Osteoblast (primary cell): ENCODE measurements at regions not wholly inside any gene's neighbourhood (a gene's known extent, or its start where the extent isn't known, plus 50 kb on each side); places are given as distances from the start of the nearest gene placed in this dataset.

Source experiments
- DNase-seq: peaks from one replicate; pipeline ENCODE4 v3.0.0; 2011; ENCODE audit warnings: low spot score, mixed read lengths; ENCODE audit not compliant: insufficient read length; ENCODE audit errors: missing footprints
- H2AFZ ChIP-seq: 2 replicates; pipeline ENCODE4 v1.6.0; 2011; ENCODE audit warnings: mild to moderate bottlenecking, low read length
- H3K27ac ChIP-seq: 2 replicates; pipeline ENCODE4 v1.5.1; 2011; ENCODE audit warnings: mild to moderate bottlenecking, low read depth, low read length, moderate library complexity
- H3K27me3 ChIP-seq: 2 replicates; pipeline ENCODE4 v1.6.0; 2012; ENCODE audit warnings: mild to moderate bottlenecking, control low read depth, inconsistent platforms, low read length, moderate library complexity; ENCODE audit not compliant: insufficient read depth
- H3K36me3 ChIP-seq: 2 replicates; pipeline ENCODE4 v1.5.1; 2011; ENCODE audit warnings: mild to moderate bottlenecking, low read length, control low read depth, moderate library complexity; ENCODE audit not compliant: insufficient read depth
- H3K4me1 ChIP-seq: 2 replicates; pipeline ENCODE4 v1.5.1; 2011; ENCODE audit warnings: mild to moderate bottlenecking, low read length, control low read depth, moderate library complexity; ENCODE audit not compliant: insufficient read depth
- H3K4me2 ChIP-seq: 2 replicates; pipeline ENCODE4 v1.6.0; 2011; ENCODE audit warnings: mild to moderate bottlenecking, low read length; ENCODE audit not compliant: insufficient read depth
- H3K4me3 ChIP-seq: fragments of 200-600 bp; sonication (generic); 3 replicates; pipeline ENCODE4 v1.5.1; 2012; ENCODE audit warnings: mild to moderate bottlenecking, low read length, inconsistent platforms; ENCODE audit not compliant: insufficient read depth
- H3K79me2 ChIP-seq: 2 replicates; pipeline ENCODE4 v1.6.0; 2012; ENCODE audit warnings: mild to moderate bottlenecking, low read length, control low read depth, inconsistent platforms; ENCODE audit not compliant: insufficient read depth
- H3K9me3 ChIP-seq: 2 replicates; pipeline ENCODE4 v1.5.1; 2011; ENCODE audit warnings: low read depth, low read length, control low read depth
- H4K20me1 ChIP-seq: 2 replicates; pipeline ENCODE4 v1.6.0; 2012; ENCODE audit warnings: mild to moderate bottlenecking, low read length, control low read depth; ENCODE audit not compliant: insufficient read depth
- TF ChIP-seq, protein P1 (sequence below): IDR thresholded peaks from 2 replicates; pipeline ENCODE4 v1.5.1; 2011; ENCODE audit warnings: mild to moderate bottlenecking, low read depth, low read length, moderate library complexity; ENCODE audit errors: extremely low read depth

DNA sequence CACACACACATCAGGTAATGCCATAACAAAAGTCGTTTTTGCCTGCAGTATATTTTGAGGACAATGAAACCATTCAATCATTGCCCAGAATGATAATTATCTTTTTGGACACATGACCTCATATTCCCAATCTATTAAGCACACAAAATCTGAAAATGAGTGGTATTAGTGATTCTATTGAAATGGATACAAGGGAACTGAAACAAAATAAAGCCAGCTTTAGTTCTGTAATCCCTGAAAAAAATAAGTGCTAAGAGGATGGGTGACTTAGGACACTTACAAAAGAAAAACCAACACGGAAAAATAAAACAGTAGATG lies 128.3 kb upstream of the MAF start:
- no peaks in the 10 kb centered on the region for H3K9me3 ChIP-seq
- TF ChIP-seq, protein P1, sequence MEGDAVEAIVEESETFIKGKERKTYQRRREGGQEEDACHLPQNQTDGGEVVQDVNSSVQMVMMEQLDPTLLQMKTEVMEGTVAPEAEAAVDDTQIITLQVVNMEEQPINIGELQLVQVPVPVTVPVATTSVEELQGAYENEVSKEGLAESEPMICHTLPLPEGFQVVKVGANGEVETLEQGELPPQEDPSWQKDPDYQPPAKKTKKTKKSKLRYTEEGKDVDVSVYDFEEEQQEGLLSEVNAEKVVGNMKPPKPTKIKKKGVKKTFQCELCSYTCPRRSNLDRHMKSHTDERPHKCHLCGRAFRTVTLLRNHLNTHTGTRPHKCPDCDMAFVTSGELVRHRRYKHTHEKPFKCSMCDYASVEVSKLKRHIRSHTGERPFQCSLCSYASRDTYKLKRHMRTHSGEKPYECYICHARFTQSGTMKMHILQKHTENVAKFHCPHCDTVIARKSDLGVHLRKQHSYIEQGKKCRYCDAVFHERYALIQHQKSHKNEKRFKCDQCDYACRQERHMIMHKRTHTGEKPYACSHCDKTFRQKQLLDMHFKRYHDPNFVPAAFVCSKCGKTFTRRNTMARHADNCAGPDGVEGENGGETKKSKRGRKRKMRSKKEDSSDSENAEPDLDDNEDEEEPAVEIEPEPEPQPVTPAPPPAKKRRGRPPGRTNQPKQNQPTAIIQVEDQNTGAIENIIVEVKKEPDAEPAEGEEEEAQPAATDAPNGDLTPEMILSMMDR = no peak

DNA sequence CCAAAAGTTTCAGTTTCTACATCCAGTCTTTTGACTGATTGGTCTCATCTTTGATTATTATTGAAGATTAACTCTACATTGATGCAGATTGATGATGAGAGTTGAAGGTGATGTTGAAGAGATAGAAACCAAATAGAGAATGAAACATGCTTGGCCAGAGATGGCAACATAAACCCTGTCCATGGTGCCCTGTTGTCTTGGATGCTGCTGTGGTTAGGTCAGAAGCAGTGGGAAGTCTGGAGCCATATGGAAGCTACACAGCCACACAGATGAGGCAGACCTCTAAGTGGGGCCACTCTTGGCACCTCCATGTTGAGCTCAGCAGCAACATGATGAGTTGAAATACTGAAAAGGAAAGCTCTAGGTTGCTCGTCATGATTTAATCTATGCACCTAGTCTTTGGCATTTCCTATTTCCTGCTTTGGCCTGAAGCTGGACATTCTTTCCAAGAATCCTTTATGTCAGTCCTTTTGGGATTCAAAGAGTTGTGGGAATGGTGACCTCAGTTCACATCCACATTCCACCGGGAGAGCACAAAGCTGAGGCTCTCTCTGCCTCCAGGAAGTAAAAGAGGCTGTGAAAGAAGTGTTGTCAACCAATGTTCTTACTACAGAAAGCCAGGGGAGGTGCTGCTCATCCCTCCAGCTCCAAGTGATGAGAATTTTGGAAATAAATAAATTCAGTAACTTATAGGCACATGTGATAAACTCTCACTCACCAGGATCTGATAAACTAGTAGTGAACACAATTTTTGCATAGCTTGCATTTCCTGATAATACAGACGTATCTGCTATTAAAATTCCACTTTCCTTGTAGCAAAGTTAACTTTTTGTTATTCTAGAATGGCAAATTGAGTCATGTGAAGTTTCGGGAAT lies 127.7 kb upstream of the MAF start:
- no peak overlapping the region for H3K4me3 ChIP-seq
- no peak overlapping the region for H3K27ac ChIP-seq
- H3K27me3 ChIP-seq = peaks cover 3% of the 10 kb centered on the region
- no peak for DNase-seq
- TF ChIP-seq, protein P1 = no peak
- H3K9me3 ChIP-seq = no peaks in the 10 kb centered on the region
- H3K4me1 ChIP-seq = no peaks in the 10 kb centered on the region
- no peak overlapping the region for H2AFZ ChIP-seq
- no peaks in the 10 kb centered on the region for H3K79me2 ChIP-seq
- H4K20me1 ChIP-seq = no peaks in the 10 kb centered on the region
- H3K36me3 ChIP-seq = no peaks in the 10 kb centered on the region
- no peak overlapping the region for H3K4me2 ChIP-seq

More for the DNA sequence above, 128.3 kb upstream of the MAF start:
- H3K4me2 ChIP-seq = no peak overlapping the region
- no peaks in the 10 kb centered on the region for H3K79me2 ChIP-seq
- peaks cover 3% of the 10 kb centered on the region for H3K27me3 ChIP-seq
- no peak overlapping the region for H2AFZ ChIP-seq
- no peak overlapping the region for H3K27ac ChIP-seq
- H3K4me1 ChIP-seq = no peaks in the 10 kb centered on the region
- H4K20me1 ChIP-seq = no peaks in the 10 kb centered on the region
- H3K4me3 ChIP-seq = no peak overlapping the region
- no peaks in the 10 kb centered on the region for H3K36me3 ChIP-seq
- DNase-seq = no peak

DNA sequence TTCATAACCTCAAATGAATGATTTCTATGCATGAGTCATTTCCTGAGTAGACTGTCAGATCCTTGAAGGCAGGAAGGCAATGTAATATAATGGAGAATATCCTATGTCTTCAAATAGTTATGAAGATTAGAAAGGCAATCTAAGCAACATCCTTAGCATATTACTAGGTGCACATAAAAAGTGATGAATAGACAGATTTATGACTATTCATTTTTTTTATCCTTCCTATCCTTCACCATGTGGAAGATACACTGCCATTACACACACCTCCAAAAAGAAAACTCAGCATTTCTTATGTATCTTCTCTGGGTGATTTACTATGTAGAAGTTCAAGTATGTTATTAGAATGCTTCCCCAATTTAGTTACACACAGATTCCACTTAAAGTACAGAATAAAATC lies 126.4 kb upstream of the MAF start:
- Histone ChIP-seq H3K27ac (no peak overlapping the region), H3K79me2 (no peaks in the 10 kb centered on the region), H3K36me3 (no peaks in the 10 kb centered on the region), H4K20me1 (no peaks in the 10 kb centered on the region), H2AFZ (no peak overlapping the region), H3K4me2 (no peak overlapping the region), H3K27me3 (no peaks in the 10 kb centered on the region), H3K9me3 (no peaks in the 10 kb centered on the region), H3K4me1 (no peaks in the 10 kb centered on the region), H3K4me3 (no peak overlapping the region)
- DNase-seq = no peak
- TF ChIP-seq, protein P1 = no peak

DNA sequence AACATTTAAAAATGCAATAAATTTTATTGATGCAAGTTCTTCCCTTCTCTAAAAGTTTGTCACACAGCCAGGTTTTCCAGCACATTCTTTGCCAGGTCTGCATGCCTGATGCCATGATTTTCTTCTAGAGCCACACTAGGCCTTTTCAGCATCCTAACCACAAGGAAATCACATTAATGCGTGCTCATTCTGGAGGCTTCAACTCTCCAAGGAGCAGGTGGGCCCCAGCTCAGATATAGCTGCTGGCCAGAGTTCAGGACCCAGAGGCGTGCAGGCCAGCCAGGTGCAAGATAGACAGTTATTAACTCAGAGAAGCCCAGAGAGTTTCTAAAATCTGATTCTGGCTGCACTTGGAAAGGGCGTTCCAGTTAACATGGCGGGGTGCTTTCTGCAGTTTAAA lies 124.5 kb upstream of the MAF start:
- Histone ChIP-seq H3K79me2 (no peaks in the 10 kb centered on the region), H3K9me3 (no peaks in the 10 kb centered on the region), H3K27ac (no peak overlapping the region), H3K4me3 (no peak overlapping the region), H2AFZ (no peak overlapping the region), H3K4me1 (no peaks in the 10 kb centered on the region), H3K27me3 (peaks cover 3% of the 10 kb centered on the region), H4K20me1 (no peaks in the 10 kb centered on the region), H3K4me2 (no peak overlapping the region), H3K36me3 (no peaks in the 10 kb centered on the region)
- DNase-seq = no peak
- TF ChIP-seq, protein P1 = no peak
